GM23248 (cell line): ENCODE measurements at regions not wholly inside any gene's neighbourhood (a gene's known extent, or its start where the extent isn't known, plus 50 kb on each side); places are given as distances from the start of the nearest gene placed in this dataset.
A peak's percentile ranks its signal among the peaks of the same experiment; 100 is the strongest.
"Not testable (repeated sequence)": the region's sequence is repeated elsewhere in the genome, so short reads cannot be mapped to it uniquely, and the experiment has no call there.

Source experiments
- DNase-seq: peaks from one replicate; pipeline ENCODE4 v3.0.0-alpha.2; 2015
- H2AFZ ChIP-seq: fragments of 200-600 bp; sonication (generic); 2 replicates; pipeline ENCODE4 v1.6.1; 2016; ENCODE audit warnings: antibody characterized with exemption
- H3F3A ChIP-seq: fragments of 200-600 bp; sonication (generic); 2 replicates; pipeline ENCODE4 v1.6.1; 2016; ENCODE audit warnings: mild to moderate bottlenecking, antibody characterized with exemption, mixed run types; ENCODE audit not compliant: insufficient read depth
- H3K27ac ChIP-seq: fragments of 200-600 bp; sonication (generic); 2 replicates; pipeline ENCODE4 v1.5.1; 2016; ENCODE audit warnings: mild to moderate bottlenecking
- H3K27me3 ChIP-seq: fragments of 200-600 bp; sonication (generic); replicated peaks from 2 replicates; pipeline ENCODE4 v1.6.1; 2016; ENCODE audit warnings: mild to moderate bottlenecking; ENCODE audit not compliant: insufficient read depth
- H3K36me3 ChIP-seq: fragments of 200-600 bp; sonication (generic); 2 replicates; pipeline ENCODE4 v1.6.1; 2016; ENCODE audit warnings: low read depth, mild to moderate bottlenecking
- H3K4me1 ChIP-seq: fragments of 200-600 bp; sonication (generic); 2 replicates; pipeline ENCODE4 v1.6.1; 2016; ENCODE audit warnings: mild to moderate bottlenecking; ENCODE audit not compliant: insufficient read depth
- H3K4me2 ChIP-seq: fragments of 200-600 bp; sonication (generic); one replicate; pipeline ENCODE4 v1.6.1; 2016; ENCODE audit warnings: mild to moderate bottlenecking; ENCODE audit not compliant: unreplicated experiment
- H3K4me3 ChIP-seq: fragments of 200-600 bp; sonication (generic); 2 replicates; pipeline ENCODE4 v1.5.1; 2016; ENCODE audit warnings: mild to moderate bottlenecking
- H3K79me2 ChIP-seq: fragments of 200-600 bp; sonication (generic); 2 replicates; pipeline ENCODE4 v1.6.1; 2016; ENCODE audit warnings: mild to moderate bottlenecking; ENCODE audit not compliant: insufficient read depth
- H3K9ac ChIP-seq: fragments of 200-600 bp; sonication (generic); 2 replicates; pipeline ENCODE4 v1.6.1; 2016; ENCODE audit warnings: mild to moderate bottlenecking
- H3K9me2 ChIP-seq: fragments of 200-600 bp; sonication (generic); 2 replicates; pipeline ENCODE4 v1.6.1; 2016; ENCODE audit warnings: mixed run types, mild to moderate bottlenecking, moderate library complexity; ENCODE audit not compliant: insufficient read depth
- H3K9me3 ChIP-seq: fragments of 200-600 bp; sonication (generic); one replicate; pipeline ENCODE4 v1.6.1; 2017; ENCODE audit warnings: low read depth
- H4K20me1 ChIP-seq: fragments of 200-600 bp; sonication (generic); 2 replicates; pipeline ENCODE4 v1.6.0; 2016; ENCODE audit not compliant: insufficient read depth
- EZH2 ChIP-seq: fragments of 200-600 bp; sonication (generic); IDR thresholded peaks from 2 replicates; pipeline ENCODE4 v1.6.1; 2018; ENCODE audit warnings: antibody characterized with exemption, mild to moderate bottlenecking; ENCODE audit not compliant: insufficient read depth, poor library complexity, severe bottlenecking
- EZH2phosphoT487 ChIP-seq: fragments of 200-600 bp; sonication (generic); IDR thresholded peaks from 2 replicates; pipeline ENCODE4 v1.6.1; 2018; ENCODE audit warnings: antibody characterized with exemption, moderate library complexity, mild to moderate bottlenecking, low read depth; ENCODE audit not compliant: insufficient read depth
- WGBS, 2 experiments: methylation state at CpG; one replicate each; pipeline ENCODE4 v1.1.6; 2015 to 2017; ENCODE audit warnings: low lambda C conversion rate in 2 of 2, low coverage in 1 of 2; ENCODE audit errors: missing lambda C conversion rate in 2 of 2; 5-methylcytosine and 5-hydroxymethylcytosine counted together
- in situ Hi-C: fragments of 300-500 bp; cut with MboI; formaldehyde crosslinking; loops from 2 replicates; pipeline ENCODE4 v1.15.0; 2020

GRCh38 chr10:126749015-126749655, 78.6 kb upstream of the C10orf90 start:
- 9 to 14% methylated on average over 5 of the region's 5 CpGs for WGBS, 2 experiments

GRCh38 chr10:126754966-126755365, 84.5 kb upstream of the C10orf90 start:
- no peak overlapping the region for H3K4me2 ChIP-seq

More at GRCh38 chr10:126749015-126749655, 78.6 kb upstream of the C10orf90 start:
- Histone ChIP-seq H4K20me1 (no peaks in the 10 kb centered on the region), H2AFZ (no peak overlapping the region), H3K4me1 (no peaks in the 10 kb centered on the region), H3K36me3 (no peaks in the 10 kb centered on the region), H3K9me2 (no peaks in the 10 kb centered on the region), H3K27ac (no peak overlapping the region), H3K4me2 (no peak overlapping the region), H3F3A (no peaks in the 10 kb centered on the region), H3K4me3 (no peak overlapping the region), H3K27me3 (peaks cover 20% of the 10 kb centered on the region; the same call in 1 of the 2 replicates), H3K79me2 (no peaks in the 10 kb centered on the region), H3K9me3 (no peaks in the 10 kb centered on the region), H3K9ac (no peak overlapping the region)
- in situ Hi-C loops, result loop anchor here (25.0 kb wide), 1 partner anchor 762 kb away; no protein-coding TSS in a partner anchor
- DNase-seq, result peak; percentile 86
- no peak for TF ChIP-seq EZH2
- no peak for TF ChIP-seq EZH2phosphoT487

GRCh38 chr10:126758867-126759266, 88.4 kb upstream of the C10orf90 start:
- no peak for TF ChIP-seq EZH2
- no peak for TF ChIP-seq EZH2phosphoT487
- H3K79me2 ChIP-seq, result no peaks in the 10 kb centered on the region
- no peaks in the 10 kb centered on the region for H4K20me1 ChIP-seq
- no peak overlapping the region for H3K27ac ChIP-seq
- in situ Hi-C loops, result no loop called here
- no peak overlapping the region for H3K4me3 ChIP-seq
- no peaks in the 10 kb centered on the region for H3K36me3 ChIP-seq
- H3K4me1 ChIP-seq, result no peaks in the 10 kb centered on the region
- H3K9me2 ChIP-seq, result no peaks in the 10 kb centered on the region
- no peak overlapping the region for H3K4me2 ChIP-seq
- WGBS, 2 experiments, result 50 to 81% methylated on average over 1 of the region's 1 CpG
- no peak for DNase-seq
- no peaks in the 10 kb centered on the region for H3K9me3 ChIP-seq
- no peaks in the 10 kb centered on the region for H3F3A ChIP-seq
- no peaks in the 10 kb centered on the region; the same call in 1 of the 2 replicates for H3K27me3 ChIP-seq
- no peak overlapping the region for H3K9ac ChIP-seq
- no peak overlapping the region for H2AFZ ChIP-seq

More at GRCh38 chr10:126754966-126755365, 84.5 kb upstream of the C10orf90 start:
- H3K27ac ChIP-seq, result no peak overlapping the region
- H3K27me3 ChIP-seq, result peaks cover 13% of the 10 kb centered on the region; the same call in 1 of the 2 replicates
- no peaks in the 10 kb centered on the region for H3K4me1 ChIP-seq
- DNase-seq, result no peak
- no peaks in the 10 kb centered on the region for H3K9me2 ChIP-seq
- WGBS, 2 experiments, result 70 to 90% methylated on average over 6 to 10 of the region's 10 CpGs
- TF ChIP-seq EZH2phosphoT487, result no peak
- TF ChIP-seq EZH2, result no peak
- in situ Hi-C loops, result no loop called here
- H3K79me2 ChIP-seq, result no peaks in the 10 kb centered on the region
- H3K9me3 ChIP-seq, result no peaks in the 10 kb centered on the region
- H3F3A ChIP-seq, result no peaks in the 10 kb centered on the region
- no peak overlapping the region for H2AFZ ChIP-seq
- no peaks in the 10 kb centered on the region for H3K36me3 ChIP-seq
- no peak overlapping the region for H3K9ac ChIP-seq
- H4K20me1 ChIP-seq, result no peaks in the 10 kb centered on the region
- H3K4me3 ChIP-seq, result no peak overlapping the region

GRCh38 chr10:126759531-126759930, 89.0 kb upstream of the C10orf90 start:
- Histone ChIP-seq H3K9me3 (no peaks in the 10 kb centered on the region), H3K27ac (no peak overlapping the region), H3K9me2 (no peaks in the 10 kb centered on the region), H3K79me2 (no peaks in the 10 kb centered on the region), H4K20me1 (no peaks in the 10 kb centered on the region), H3K4me1 (no peaks in the 10 kb centered on the region), H3K4me2 (no peak overlapping the region), H3K36me3 (no peaks in the 10 kb centered on the region), H2AFZ (no peak overlapping the region), H3K27me3 (no peaks in the 10 kb centered on the region; the same call in 1 of the 2 replicates), H3F3A (no peaks in the 10 kb centered on the region), H3K4me3 (no peak overlapping the region), H3K9ac (no peak overlapping the region)
- TF ChIP-seq EZH2phosphoT487 (no peak), EZH2 (no peak)
- 32 to 34% methylated on average over 4 of the region's 4 CpGs for WGBS, 2 experiments
- no peak for DNase-seq
- in situ Hi-C loops, result no loop called here

DNA sequence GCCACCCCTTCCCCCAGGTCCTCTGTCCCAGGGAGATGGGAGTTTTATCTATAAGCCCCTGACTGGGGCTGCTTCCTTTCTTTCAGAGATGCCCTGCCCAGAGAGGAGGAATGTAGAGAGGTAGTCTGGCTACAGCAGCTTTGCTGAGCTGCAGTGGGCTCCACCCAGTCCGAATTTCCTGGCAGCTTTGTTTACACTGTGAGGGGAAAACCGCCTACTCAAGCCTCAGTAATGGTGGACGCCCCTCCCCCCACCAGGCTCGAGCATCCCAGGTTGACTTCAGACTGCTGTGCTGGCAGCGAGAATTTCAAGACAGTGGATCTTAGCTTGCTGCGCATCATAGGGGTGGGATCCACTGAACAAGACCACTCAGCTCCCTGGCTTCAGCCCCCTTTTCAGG, 96.2 kb upstream of the C10orf90 start:
- in situ Hi-C loops, H3K79me2 ChIP-seq: not testable (repeated sequence)
- WGBS, 2 experiments, result 20 to 27% methylated on average over 6 of the region's 6 CpGs

More for the DNA sequence above, 96.2 kb upstream of the C10orf90 start:
- H3K4me1 ChIP-seq, H3K4me2 ChIP-seq, H3K27ac ChIP-seq, H3K36me3 ChIP-seq, H3K9ac ChIP-seq, H3F3A ChIP-seq, H4K20me1 ChIP-seq, H3K27me3 ChIP-seq, H2AFZ ChIP-seq, H3K9me3 ChIP-seq, H3K9me2 ChIP-seq, H3K4me3 ChIP-seq, DNase-seq: not testable (repeated sequence)
